ENCODE measurements at regions not wholly inside any gene's neighbourhood (a gene's known extent, or its start where the extent isn't known, plus 50 kb on each side); places are given as distances from the start of the nearest gene placed in this dataset.

DNA sequence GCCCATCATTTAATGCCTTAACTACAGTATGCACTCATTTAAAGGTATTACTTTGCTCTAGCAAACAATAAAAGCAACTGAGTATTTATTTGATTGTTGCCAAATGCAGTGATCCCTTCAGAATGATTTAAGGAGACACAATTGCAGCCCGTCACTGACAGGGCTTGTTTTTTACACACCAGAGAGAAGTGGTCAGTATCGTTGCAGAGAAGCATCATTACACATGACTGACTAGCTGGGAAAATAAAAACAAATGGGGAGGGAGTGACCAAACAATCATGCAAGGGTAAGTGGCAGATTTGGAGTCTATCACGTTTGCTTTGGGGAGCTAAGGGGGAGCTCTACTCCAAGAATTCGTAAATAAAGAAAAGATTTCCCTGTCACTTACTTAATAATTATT, 1685.3 kb upstream of the TENM3 start:
- DNase-seq: no peak
- intact Hi-C loops (cut with DNase I): no loop called here
- Histone ChIP-seq H3K4me1 (no peaks in the 10 kb centered on the region), H3K27ac (no peak overlapping the region), H3K27me3 (no peaks in the 10 kb centered on the region), H3K9me3 (no peaks in the 10 kb centered on the region), H3K4me3 (no peak overlapping the region), H3K36me3 (no peaks in the 10 kb centered on the region)
- TF ChIP-seq, protein P1, sequence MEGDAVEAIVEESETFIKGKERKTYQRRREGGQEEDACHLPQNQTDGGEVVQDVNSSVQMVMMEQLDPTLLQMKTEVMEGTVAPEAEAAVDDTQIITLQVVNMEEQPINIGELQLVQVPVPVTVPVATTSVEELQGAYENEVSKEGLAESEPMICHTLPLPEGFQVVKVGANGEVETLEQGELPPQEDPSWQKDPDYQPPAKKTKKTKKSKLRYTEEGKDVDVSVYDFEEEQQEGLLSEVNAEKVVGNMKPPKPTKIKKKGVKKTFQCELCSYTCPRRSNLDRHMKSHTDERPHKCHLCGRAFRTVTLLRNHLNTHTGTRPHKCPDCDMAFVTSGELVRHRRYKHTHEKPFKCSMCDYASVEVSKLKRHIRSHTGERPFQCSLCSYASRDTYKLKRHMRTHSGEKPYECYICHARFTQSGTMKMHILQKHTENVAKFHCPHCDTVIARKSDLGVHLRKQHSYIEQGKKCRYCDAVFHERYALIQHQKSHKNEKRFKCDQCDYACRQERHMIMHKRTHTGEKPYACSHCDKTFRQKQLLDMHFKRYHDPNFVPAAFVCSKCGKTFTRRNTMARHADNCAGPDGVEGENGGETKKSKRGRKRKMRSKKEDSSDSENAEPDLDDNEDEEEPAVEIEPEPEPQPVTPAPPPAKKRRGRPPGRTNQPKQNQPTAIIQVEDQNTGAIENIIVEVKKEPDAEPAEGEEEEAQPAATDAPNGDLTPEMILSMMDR (IDR thresholded peaks at IDR 0.05): no peak
- ATAC-seq: no peak

DNA sequence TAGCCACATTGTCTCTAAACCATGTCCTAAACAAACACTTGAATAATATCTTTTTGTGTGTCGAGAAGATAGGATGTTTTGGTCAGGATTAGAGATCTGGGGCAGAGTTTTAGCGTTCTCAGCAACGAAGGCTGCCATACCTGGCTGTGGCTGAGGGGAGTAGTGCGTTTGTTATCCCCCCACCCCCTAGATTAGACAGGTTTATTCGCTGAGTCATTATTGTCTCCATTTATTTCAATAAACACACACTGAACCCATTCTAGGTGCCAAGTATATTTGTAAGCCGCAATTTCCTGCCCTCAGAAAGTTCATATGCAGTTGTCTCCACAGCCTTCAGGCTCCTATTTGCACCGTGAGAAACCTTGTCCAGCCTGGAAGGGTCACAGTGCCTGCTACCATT, 1684.8 kb upstream of the TENM3 start:
- Histone ChIP-seq H3K27ac (no peak overlapping the region), H3K4me3 (no peak overlapping the region), H3K9me3 (no peaks in the 10 kb centered on the region), H3K36me3 (no peaks in the 10 kb centered on the region), H3K4me1 (no peaks in the 10 kb centered on the region), H3K27me3 (no peaks in the 10 kb centered on the region)
- TF ChIP-seq, protein P1 (IDR thresholded peaks at IDR 0.05): no peak
- ATAC-seq (no peak), DNase-seq (no peak)
- intact Hi-C loops (cut with DNase I): no loop called here

DNA sequence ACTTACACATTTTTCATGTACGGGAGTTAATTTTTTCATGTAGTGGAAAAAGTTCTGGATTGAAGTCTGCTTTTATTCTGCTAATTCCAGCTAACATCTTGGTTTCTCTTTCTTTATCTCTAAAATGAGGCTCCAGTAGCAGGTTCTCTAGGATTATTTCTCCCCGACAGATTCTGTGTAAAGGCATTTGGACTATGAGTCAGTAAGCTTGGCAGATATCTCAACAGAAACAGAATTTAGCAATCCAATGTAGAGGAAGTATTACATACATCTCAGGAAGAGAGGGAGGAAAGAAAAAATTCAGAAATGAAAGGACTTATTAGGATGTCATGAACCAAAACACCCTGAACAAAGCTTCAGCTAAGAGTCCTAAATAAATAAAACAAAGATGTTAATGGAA, 1682.3 kb upstream of the TENM3 start:
- Histone ChIP-seq H3K27ac (no peak overlapping the region), H3K4me1 (no peaks in the 10 kb centered on the region), H3K9me3 (no peaks in the 10 kb centered on the region), H3K36me3 (no peaks in the 10 kb centered on the region), H3K27me3 (no peaks in the 10 kb centered on the region), H3K4me3 (no peak overlapping the region)
- no peak for ATAC-seq
- intact Hi-C loops (cut with DNase I): no loop called here
- TF ChIP-seq, protein P1 (IDR thresholded peaks at IDR 0.05): no peak
- DNase-seq: no peak

DNA sequence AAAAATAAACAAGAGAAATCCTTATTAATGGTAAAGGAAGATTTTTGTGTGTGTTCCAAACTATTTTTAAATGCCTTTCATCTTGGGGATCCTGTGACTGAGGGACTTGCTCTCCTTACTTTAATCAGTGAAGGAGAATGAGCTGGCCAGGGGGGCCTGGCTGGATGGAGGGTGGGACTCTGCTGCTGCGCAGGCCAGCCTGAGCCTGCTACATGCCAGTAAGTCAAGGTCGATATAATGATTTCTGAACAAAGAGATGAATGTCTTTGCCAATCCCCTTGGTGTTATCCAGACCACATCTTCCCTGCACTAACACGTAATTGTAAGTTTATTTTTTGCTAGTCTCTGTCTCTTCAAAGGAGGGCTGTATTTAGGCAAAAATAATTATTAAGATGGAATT, 1679.2 kb upstream of the TENM3 start:
- H3K27me3 ChIP-seq: no peaks in the 10 kb centered on the region
- no peak overlapping the region for H3K4me3 ChIP-seq
- DNase-seq (no peak), ATAC-seq (no peak)
- no peaks in the 10 kb centered on the region for H3K9me3 ChIP-seq
- TF ChIP-seq, protein P1 (IDR thresholded peaks at IDR 0.05): no peak
- H3K4me1 ChIP-seq: no peaks in the 10 kb centered on the region
- H3K36me3 ChIP-seq: no peaks in the 10 kb centered on the region
- intact Hi-C loops (cut with DNase I): no loop called here
- no peak overlapping the region for H3K27ac ChIP-seq

DNA sequence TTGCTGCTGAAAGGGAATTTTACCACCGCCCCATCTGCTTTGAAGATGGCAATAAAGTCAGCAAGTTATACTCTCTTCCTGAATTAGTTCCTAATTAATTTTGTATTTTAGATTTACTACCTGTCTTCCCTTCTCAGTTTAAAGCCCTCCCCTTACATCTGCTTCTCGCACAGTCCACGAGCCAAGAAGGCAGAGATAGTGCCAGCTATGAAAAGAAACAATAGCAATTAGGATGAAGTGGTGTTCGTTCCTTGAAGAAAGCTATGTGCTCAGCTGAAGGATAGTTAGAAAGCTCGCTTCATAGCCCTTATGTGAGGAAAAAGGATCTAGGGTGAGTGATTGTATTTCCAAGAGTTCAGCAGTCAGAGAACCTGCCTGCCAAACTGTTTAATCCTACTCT, 1678.8 kb upstream of the TENM3 start:
- TF ChIP-seq, protein P1 (IDR thresholded peaks at IDR 0.05): no peak
- no peaks in the 10 kb centered on the region for H3K36me3 ChIP-seq
- H3K9me3 ChIP-seq: no peaks in the 10 kb centered on the region
- H3K4me3 ChIP-seq: no peak overlapping the region
- H3K4me1 ChIP-seq: no peaks in the 10 kb centered on the region
- no peak for ATAC-seq
- no peak for DNase-seq
- H3K27me3 ChIP-seq: no peaks in the 10 kb centered on the region
- intact Hi-C loops (cut with DNase I): no loop called here
- H3K27ac ChIP-seq: no peak overlapping the region
